B cell (primary cell): ENCODE measurements at regions not wholly inside any gene's neighbourhood (a gene's known extent, or its start where the extent isn't known, plus 50 kb on each side); places are given as distances from the start of the nearest gene placed in this dataset.

Source experiments
- ATAC-seq: fragments of 200-7000 bp; cut with Tn5 transposase; one replicate; pipeline ENCODE4 v1.10.0; 2021; ENCODE audit warnings: low read depth, mild to moderate bottlenecking, moderate number of reproducible peaks, moderate library complexity
- CTCF ChIA-PET: fragments of 350-600 bp; sonication (Branson Sonifier 250); formaldehyde crosslinking; loops from one replicate; lab custom pipeline; 2021; ENCODE audit warnings: antibody characterized with exemption, inconsistent platforms; lab: Charles Lee
- POLR2A ChIA-PET: fragments of 350-600 bp; sonication (Branson Sonifier 250); formaldehyde crosslinking; loops from one replicate; lab custom pipeline; 2021; ENCODE audit warnings: antibody characterized with exemption; lab: Charles Lee
- DNase-seq: peaks from one replicate; pipeline ENCODE4 v3.0.0; 2013
- H2AFZ ChIP-seq: 2 replicates; pipeline ENCODE4 v1.6.1; 2012; ENCODE audit warnings: mild to moderate bottlenecking, low read depth, low read length; ENCODE audit not compliant: insufficient read depth, poor library complexity, severe bottlenecking
- H3K27ac ChIP-seq, 2 donors: 1 replicate in 1 of 2; 2 replicates in 1 of 2; pipeline ENCODE4 v1.5.1; 2012 to 2013; ENCODE audit warnings: low read length in 2 of 2, mild to moderate bottlenecking in 2 of 2, moderate library complexity in 1 of 2
- H3K27me3 ChIP-seq, 4 experiments: fragments of 200-600 bp in 1 of 4; sonication (generic) in 1 of 4; replicated peaks in 1 of 4; 1 replicate in 2 of 4; 2 replicates in 2 of 4; pipeline versions ENCODE4 v1.6.1 to v1.7.0; 2013 to 2016; ENCODE audit warnings: low read length in 3 of 4, mild to moderate bottlenecking in 2 of 4, mixed read lengths in 1 of 4, moderate library complexity in 1 of 4; ENCODE audit not compliant: insufficient read depth in 4 of 4, control insufficient read depth in 3 of 4; ENCODE audit errors: control extremely low read depth in 1 of 4
- H3K36me3 ChIP-seq, 2 experiments: replicated peaks in 1 of 2; 1 replicate in 1 of 2; 2 replicates in 1 of 2; pipeline versions ENCODE4 v1.6.1 to v1.7.1; 2013; ENCODE audit warnings: low read length in 1 of 2; ENCODE audit not compliant: insufficient read depth in 2 of 2, control insufficient read depth in 1 of 2; ENCODE audit errors: control extremely low read depth in 1 of 2, extremely low read depth in 1 of 2
- H3K4me1 ChIP-seq, 2 donors: fragments of 200-600 bp in 1 of 2; sonication (generic) in 1 of 2; 1 replicate in 1 of 2; 2 replicates in 1 of 2; pipeline versions ENCODE4 v1.5.1 to v1.6.1; 2013 to 2017; ENCODE audit warnings: low read length in 2 of 2; ENCODE audit not compliant: control insufficient read depth in 2 of 2, insufficient read depth in 2 of 2
- H3K4me2 ChIP-seq: replicated peaks from 2 replicates; pipeline ENCODE3; 2012; ENCODE audit warnings: mild to moderate bottlenecking, low read depth, low read length; ENCODE audit not compliant: poor library complexity, severe bottlenecking
- H3K4me3 ChIP-seq, 5 experiments: fragments of 200-600 bp in 1 of 5; sonication (generic) in 1 of 5; 1 replicate in 3 of 5; 2 replicates in 2 of 5; pipeline versions ENCODE4 v1.5.1 to v1.7.0; 2011 to 2016; ENCODE audit warnings: low read length in 4 of 5, mild to moderate bottlenecking in 4 of 5, low read depth in 2 of 5, control low read depth in 1 of 5, moderate library complexity in 1 of 5; ENCODE audit not compliant: insufficient read depth in 1 of 5; ENCODE audit errors: control extremely low read depth in 1 of 5, extremely low read depth in 1 of 5
- H3K79me2 ChIP-seq: fragments of 200-600 bp; sonication (generic); one replicate; pipeline ENCODE4 v1.6.0; 2016; ENCODE audit warnings: low read length; ENCODE audit not compliant: control insufficient read depth, insufficient read depth
- H3K9ac ChIP-seq: fragments of 200-600 bp; sonication (generic); 2 replicates; pipeline ENCODE4 v1.6.1; 2017; ENCODE audit warnings: mild to moderate bottlenecking, low read length, moderate library complexity
- H3K9me3 ChIP-seq, 3 donors: one replicate each; pipeline versions ENCODE4 v1.6.1 to v1.7.1; 2013; ENCODE audit warnings: low read length in 2 of 3; ENCODE audit not compliant: control insufficient read depth in 2 of 3, insufficient read depth in 1 of 3; ENCODE audit errors: control extremely low read depth in 1 of 3
- H4K20me1 ChIP-seq: 2 replicates; pipeline ENCODE4 v1.6.0; 2012; ENCODE audit warnings: mild to moderate bottlenecking, low read length; ENCODE audit not compliant: insufficient read depth, control insufficient read depth, poor library complexity, severe bottlenecking
- H3K27ac Mint-ChIP-seq: one replicate; pipeline ENCODE4 v1.8.0; 2021; ENCODE audit warnings: mixed read lengths
- H3K27me3 Mint-ChIP-seq: one replicate; pipeline ENCODE4 v1.8.0; 2021; ENCODE audit warnings: mixed read lengths
- H3K4me1 Mint-ChIP-seq: one replicate; pipeline ENCODE4 v1.8.0; 2021; ENCODE audit warnings: mixed read lengths
- H3K4me3 Mint-ChIP-seq: one replicate; pipeline ENCODE4 v1.8.0; 2021; ENCODE audit warnings: mixed read lengths
- H3K9me3 Mint-ChIP-seq: one replicate; pipeline ENCODE4 v1.8.0; 2022; ENCODE audit warnings: mixed read lengths; ENCODE audit not compliant: insufficient read depth
- EZH2 ChIP-seq: IDR thresholded peaks from 2 replicates; pipeline ENCODE4 v1.6.1; 2012; ENCODE audit warnings: borderline replicate concordance, low read depth, mild to moderate bottlenecking, moderate library complexity, low read length; ENCODE audit not compliant: insufficient read depth, poor library complexity, severe bottlenecking
- WGBS: methylation state at CpG from one replicate; pipeline ENCODE4 v1.1.5; 2013; ENCODE audit warnings: missing lambda C conversion rate; ENCODE audit not compliant: insufficient coverage; 5-methylcytosine and 5-hydroxymethylcytosine counted together
- intact Hi-C: fragments of 100-400 bp; cut with micrococcal nuclease; formaldehyde crosslinking; loops from one replicate; pipeline ENCODE4 v1.10.0; 2022
- TF ChIP-seq, protein P1 (sequence below): fragments of 200-600 bp; IDR thresholded peaks from one replicate; pipeline ENCODE4 v1.8.0; 2022; ENCODE audit warnings: antibody characterized with exemption, mild to moderate bottlenecking

DNA sequence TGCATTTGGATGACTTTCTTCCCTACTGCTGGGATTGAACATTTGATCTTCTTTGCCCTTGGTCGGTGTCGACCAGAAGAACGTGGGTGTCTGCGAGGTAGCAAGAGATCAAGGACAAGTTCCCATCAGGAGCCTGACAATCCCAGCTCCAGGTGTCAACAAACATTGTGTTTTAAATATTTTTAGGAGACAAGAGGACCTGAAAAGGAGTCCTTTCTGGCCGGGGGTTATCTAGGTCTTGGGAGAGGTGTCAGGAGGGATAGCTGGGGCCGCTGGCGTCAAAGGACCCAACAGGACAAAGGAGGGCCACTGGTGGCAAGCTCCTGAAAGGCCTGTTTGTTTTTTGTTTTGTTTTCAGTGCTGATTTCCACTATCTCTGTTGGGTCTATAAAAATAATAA lies 308.4 kb upstream of the ERCC4 start:
- H3K4me2 ChIP-seq: no peak overlapping the region
- ChIA-PET POLR2A (no interaction called here), CTCF (no interaction called here)
- H3K4me3 Mint-ChIP-seq: no peak overlapping the region
- DNase-seq: no peak
- H3K4me1 ChIP-seq: no peaks in the 10 kb centered on the region
- no peak overlapping the region for H2AFZ ChIP-seq
- H3K4me3 ChIP-seq: no peak overlapping the region
- ATAC-seq: no peak
- H3K9ac ChIP-seq: no peak overlapping the region
- H4K20me1 ChIP-seq: no peaks in the 10 kb centered on the region
- no peak overlapping the region for H3K27ac ChIP-seq
- no peaks in the 10 kb centered on the region for H3K4me1 Mint-ChIP-seq
- H3K79me2 ChIP-seq: no peaks in the 10 kb centered on the region
- H3K9me3 ChIP-seq: peaks cover 0 to 18% (median 2%) of the 10 kb centered on the region in 3 donors
- no peaks in the 10 kb centered on the region for H3K9me3 Mint-ChIP-seq
- H3K36me3 ChIP-seq: no peaks in the 10 kb centered on the region
- H3K27ac Mint-ChIP-seq: no peak overlapping the region
- TF ChIP-seq, protein P1, sequence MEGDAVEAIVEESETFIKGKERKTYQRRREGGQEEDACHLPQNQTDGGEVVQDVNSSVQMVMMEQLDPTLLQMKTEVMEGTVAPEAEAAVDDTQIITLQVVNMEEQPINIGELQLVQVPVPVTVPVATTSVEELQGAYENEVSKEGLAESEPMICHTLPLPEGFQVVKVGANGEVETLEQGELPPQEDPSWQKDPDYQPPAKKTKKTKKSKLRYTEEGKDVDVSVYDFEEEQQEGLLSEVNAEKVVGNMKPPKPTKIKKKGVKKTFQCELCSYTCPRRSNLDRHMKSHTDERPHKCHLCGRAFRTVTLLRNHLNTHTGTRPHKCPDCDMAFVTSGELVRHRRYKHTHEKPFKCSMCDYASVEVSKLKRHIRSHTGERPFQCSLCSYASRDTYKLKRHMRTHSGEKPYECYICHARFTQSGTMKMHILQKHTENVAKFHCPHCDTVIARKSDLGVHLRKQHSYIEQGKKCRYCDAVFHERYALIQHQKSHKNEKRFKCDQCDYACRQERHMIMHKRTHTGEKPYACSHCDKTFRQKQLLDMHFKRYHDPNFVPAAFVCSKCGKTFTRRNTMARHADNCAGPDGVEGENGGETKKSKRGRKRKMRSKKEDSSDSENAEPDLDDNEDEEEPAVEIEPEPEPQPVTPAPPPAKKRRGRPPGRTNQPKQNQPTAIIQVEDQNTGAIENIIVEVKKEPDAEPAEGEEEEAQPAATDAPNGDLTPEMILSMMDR: no peak
- TF ChIP-seq EZH2: no peak
- WGBS: 72% methylated on average over 7 of the region's 7 CpGs
- intact Hi-C loops: no loop called here
- no peaks in the 10 kb centered on the region for H3K27me3 Mint-ChIP-seq
- H3K27me3 ChIP-seq: no peaks in the 10 kb centered on the region

DNA sequence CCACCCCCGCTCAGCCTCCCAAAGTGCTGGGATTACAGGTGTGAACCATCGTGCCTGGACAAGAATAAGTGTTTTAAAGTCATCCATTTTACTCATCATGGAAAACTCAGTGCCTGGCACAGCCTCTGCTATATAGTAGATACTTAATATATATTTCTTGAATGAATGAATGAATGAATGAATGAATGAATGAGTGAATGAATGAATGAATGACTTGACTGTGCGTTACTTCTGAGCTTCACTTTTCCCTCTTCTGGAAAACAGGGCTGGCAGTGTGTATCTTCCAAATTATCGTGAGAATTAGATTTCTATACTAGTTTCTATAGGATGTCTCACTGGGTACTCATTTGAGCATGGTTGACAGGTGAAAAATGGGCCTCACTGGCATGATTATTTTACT lies 307.3 kb upstream of the ERCC4 start:
- ATAC-seq: no peak
- 80% methylated on average over 1 of the region's 4 CpGs for WGBS

More for the DNA sequence above, 307.3 kb upstream of the ERCC4 start:
- Mint-ChIP-seq H3K27me3 (no peaks in the 10 kb centered on the region), H3K4me3 (no peak overlapping the region), H3K27ac (no peak overlapping the region), H3K9me3 (no peaks in the 10 kb centered on the region), H3K4me1 (no peaks in the 10 kb centered on the region)
- Histone ChIP-seq H3K9me3 (peaks cover 0 to 8% (median 2%) of the 10 kb centered on the region in 3 donors), H4K20me1 (no peaks in the 10 kb centered on the region), H3K4me2 (no peak overlapping the region), H3K27ac (no peak overlapping the region), H3K27me3 (no peaks in the 10 kb centered on the region), H3K79me2 (no peaks in the 10 kb centered on the region), H3K4me1 (no peaks in the 10 kb centered on the region), H3K9ac (no peak overlapping the region), H2AFZ (no peak overlapping the region), H3K36me3 (no peaks in the 10 kb centered on the region), H3K4me3 (no peak overlapping the region)
- POLR2A ChIA-PET: no interaction called here
- intact Hi-C loops: no loop called here
- no peak for DNase-seq
- CTCF ChIA-PET: no interaction called here
- TF ChIP-seq, protein P1: no peak
- no peak for TF ChIP-seq EZH2
